Type B pancreatic cell (in vitro differentiated cells): ENCODE measurements at regions not wholly inside any gene's neighbourhood (a gene's known extent, or its start where the extent isn't known, plus 50 kb on each side); places are given as distances from the start of the nearest gene placed in this dataset.
A peak's percentile ranks its signal among the peaks of the same experiment; 100 is the strongest.

Source experiments
- DNase-seq: peaks from one replicate; pipeline ENCODE4 v3.0.0; 2021; ENCODE audit warnings: mixed read lengths; ENCODE audit not compliant: unreplicated experiment; ENCODE audit errors: extremely low spot score
- H3K27ac Mint-ChIP-seq: 2 replicates; pipeline ENCODE4 v1.8.0; 2021; ENCODE audit warnings: mild to moderate bottlenecking, mixed read lengths
- H3K27me3 Mint-ChIP-seq: 2 replicates; pipeline ENCODE4 v1.8.0; 2021; ENCODE audit warnings: mixed read lengths
- H3K36me3 Mint-ChIP-seq: 2 replicates; pipeline ENCODE4 v1.8.0; 2021; ENCODE audit warnings: mixed read lengths
- H3K4me1 Mint-ChIP-seq: one replicate; pipeline ENCODE4 v1.8.0; 2021; ENCODE audit warnings: mixed read lengths; ENCODE audit not compliant: unreplicated experiment
- H3K4me3 Mint-ChIP-seq: 2 replicates; pipeline ENCODE4 v1.8.0; 2021; ENCODE audit warnings: mild to moderate bottlenecking, mixed read lengths
- H3K9me3 Mint-ChIP-seq: 2 replicates; pipeline ENCODE4 v1.8.0; 2021; ENCODE audit warnings: mixed read lengths
- TF ChIP-seq, protein P1 (sequence below): fragments of 200-600 bp; sonication (generic); conservative IDR thresholded peaks from 2 replicates; pipeline ENCODE4 v1.5.0; 2021; ENCODE audit warnings: antibody characterized with exemption, mild to moderate bottlenecking

DNA sequence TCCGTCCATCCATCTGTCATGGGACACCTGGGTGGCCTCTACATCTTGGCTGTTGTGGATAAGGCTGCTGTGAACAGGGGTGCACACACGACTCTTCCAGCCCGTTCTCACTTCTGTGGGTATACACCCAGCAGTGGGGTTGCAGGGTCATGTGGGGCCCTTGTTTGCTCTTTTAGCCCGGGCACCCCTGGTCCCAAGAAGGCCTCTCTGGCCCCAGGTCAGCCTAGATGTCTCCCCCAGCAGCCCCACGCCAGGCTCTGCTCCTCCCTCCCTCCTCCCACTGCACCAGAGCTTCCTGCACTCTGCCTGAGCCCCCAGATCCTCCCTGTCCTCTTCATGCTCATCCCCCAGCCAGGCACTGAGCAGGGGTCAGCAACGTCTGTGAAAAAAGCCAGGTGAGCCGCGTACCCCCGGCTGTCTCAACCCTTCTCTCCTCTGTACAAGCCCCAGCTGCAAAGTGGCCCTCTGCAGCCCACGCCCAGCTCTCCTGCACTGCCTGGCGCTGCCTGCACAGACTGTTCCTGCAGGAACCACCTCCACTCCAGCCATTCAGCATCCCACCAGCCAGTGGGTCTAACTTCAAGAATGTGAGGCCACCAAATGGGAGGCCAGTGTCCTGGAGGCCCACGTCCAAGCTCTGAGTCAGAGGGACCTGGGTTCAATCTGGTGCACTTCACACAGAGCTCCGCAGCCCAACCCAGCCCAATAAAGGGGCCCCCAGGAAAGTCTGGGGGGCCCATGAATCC, 1508.9 kb downstream of the BRD1 start:
- no peaks in the 10 kb centered on the region for H3K9me3 Mint-ChIP-seq
- DNase-seq, result no peak
- H3K27me3 Mint-ChIP-seq, result peaks cover 20% of the 10 kb centered on the region
- TF ChIP-seq, protein P1, sequence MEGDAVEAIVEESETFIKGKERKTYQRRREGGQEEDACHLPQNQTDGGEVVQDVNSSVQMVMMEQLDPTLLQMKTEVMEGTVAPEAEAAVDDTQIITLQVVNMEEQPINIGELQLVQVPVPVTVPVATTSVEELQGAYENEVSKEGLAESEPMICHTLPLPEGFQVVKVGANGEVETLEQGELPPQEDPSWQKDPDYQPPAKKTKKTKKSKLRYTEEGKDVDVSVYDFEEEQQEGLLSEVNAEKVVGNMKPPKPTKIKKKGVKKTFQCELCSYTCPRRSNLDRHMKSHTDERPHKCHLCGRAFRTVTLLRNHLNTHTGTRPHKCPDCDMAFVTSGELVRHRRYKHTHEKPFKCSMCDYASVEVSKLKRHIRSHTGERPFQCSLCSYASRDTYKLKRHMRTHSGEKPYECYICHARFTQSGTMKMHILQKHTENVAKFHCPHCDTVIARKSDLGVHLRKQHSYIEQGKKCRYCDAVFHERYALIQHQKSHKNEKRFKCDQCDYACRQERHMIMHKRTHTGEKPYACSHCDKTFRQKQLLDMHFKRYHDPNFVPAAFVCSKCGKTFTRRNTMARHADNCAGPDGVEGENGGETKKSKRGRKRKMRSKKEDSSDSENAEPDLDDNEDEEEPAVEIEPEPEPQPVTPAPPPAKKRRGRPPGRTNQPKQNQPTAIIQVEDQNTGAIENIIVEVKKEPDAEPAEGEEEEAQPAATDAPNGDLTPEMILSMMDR, result no peak
- peaks cover 14% of the 10 kb centered on the region for H3K4me1 Mint-ChIP-seq
- no peaks in the 10 kb centered on the region for H3K36me3 Mint-ChIP-seq
- H3K4me3 Mint-ChIP-seq, result no peak overlapping the region
- H3K27ac Mint-ChIP-seq, result no peak overlapping the region

DNA sequence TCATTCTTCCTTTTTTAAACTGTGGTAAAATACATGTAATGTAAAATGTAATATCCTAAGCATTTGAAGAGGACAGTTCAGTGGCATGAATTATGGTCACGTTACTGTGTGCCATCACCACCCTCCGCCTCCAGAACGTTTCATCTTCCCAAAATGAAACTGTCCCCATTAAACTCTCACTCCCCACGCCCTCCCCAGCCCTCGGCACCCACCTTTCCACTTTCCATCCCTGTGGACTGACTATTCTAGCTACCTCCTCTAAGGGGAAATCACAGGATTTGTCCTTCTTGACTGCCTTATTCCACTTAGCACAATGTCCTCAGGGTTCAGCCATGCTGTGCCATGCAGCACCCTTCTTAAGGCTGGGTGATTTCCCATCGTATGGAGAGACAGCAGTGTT, 1509.5 kb downstream of the BRD1 start:
- TF ChIP-seq, protein P1, result no peak
- Mint-ChIP-seq H3K27ac (no peak overlapping the region), H3K27me3 (peaks cover 20% of the 10 kb centered on the region), H3K4me3 (no peak overlapping the region), H3K9me3 (no peaks in the 10 kb centered on the region), H3K4me1 (peaks cover 18% of the 10 kb centered on the region), H3K36me3 (no peaks in the 10 kb centered on the region)
- no peak for DNase-seq

DNA sequence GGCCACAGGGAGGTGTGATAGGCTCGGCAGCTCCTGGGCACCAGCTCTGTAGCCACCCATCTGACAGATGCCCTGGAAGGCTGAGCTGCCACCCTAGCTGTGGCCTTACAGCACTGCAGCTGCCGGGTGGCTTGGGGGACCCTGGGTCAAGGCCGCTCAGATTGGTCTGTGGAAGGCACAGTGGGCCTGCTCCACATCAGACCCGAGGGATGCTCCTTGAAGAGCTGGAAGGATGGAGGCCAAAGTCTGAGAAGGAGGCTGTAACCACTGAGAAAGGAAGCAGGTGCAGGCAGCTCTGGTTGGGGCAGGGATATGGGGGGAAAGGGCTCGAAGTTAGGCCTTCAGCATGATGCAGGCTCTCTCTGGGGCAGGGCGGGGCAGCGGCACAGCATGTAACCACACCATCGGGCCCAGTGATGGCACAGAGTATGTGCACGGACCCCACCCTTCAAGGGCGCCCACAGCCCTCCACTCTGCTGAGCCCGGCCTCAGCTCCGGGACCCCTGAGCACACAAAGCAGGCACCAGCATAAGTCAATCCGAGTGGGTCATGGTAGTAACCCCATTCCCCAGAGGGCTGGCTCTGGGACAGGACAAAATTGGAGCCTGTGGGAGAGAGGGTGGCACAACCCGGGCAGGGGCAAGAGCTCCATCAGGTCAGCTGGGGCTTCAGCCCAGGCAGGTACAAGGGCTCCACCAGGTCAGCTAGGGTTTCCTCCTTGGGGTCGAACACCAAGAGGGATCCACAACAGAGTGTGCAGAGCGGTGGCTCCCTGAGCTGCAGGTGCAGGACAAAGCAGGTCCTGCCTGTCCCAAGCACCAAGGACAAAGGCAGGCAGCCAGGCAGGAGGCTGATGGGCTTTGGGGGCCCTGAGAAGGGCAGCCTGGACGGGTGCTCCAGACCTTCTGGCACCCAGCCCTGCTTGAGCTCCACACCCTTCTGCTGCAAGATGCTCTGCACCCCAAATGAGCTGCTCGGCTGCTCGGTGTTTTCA, 1511.1 kb downstream of the BRD1 start:
- TF ChIP-seq, protein P1, result no peak
- no peak for DNase-seq
- H3K4me3 Mint-ChIP-seq, result no peak overlapping the region

DNA sequence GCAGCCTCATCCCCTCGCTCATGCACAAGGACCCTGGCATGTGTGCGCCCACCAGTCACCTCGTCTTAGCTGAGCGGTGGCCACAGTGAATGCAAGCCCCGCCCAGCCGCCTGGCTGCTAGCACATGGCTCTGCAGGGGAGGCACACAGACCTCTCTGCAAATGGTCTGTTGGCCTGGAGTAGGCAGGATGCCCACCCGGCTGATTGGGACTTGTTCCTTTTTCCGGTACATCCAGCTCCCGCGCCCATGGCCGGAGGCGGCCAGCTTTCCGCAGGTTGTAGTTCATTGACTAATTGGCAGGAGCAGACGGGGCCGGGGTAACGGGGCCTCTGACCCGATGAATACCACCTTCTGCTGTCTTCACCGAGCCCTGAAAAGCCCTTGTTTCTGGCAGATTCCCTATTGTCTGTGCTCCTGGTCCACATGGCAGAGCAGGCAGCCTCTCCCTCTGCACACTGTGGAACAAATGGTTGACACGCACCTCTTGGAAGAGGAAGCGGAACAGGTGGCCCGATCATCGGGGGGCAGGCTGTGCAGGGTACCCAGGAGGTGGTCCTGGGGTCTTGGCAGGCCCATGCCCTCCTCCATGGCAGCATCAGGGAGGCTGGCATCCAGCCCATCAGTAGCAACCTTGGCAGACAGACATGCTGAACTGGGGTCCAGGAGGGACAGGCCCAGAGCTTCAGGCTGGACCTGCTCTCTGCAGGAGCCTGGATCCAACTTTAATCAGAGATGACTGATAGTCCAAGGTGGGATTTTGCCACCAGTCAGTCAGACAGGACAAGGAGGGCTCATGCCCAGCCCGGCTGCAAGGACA, 1512.0 kb downstream of the BRD1 start:
- peaks cover 12% of the 10 kb centered on the region for H3K27me3 Mint-ChIP-seq
- TF ChIP-seq, protein P1, result no peak
- DNase-seq, result peak; percentile 53
- no peaks in the 10 kb centered on the region for H3K36me3 Mint-ChIP-seq
- no peak overlapping the region for H3K4me3 Mint-ChIP-seq
- no peak overlapping the region for H3K27ac Mint-ChIP-seq
- H3K4me1 Mint-ChIP-seq, result peaks cover 4% of the 10 kb centered on the region
- peaks cover 6% of the 10 kb centered on the region for H3K9me3 Mint-ChIP-seq

More for the DNA sequence above, 1511.1 kb downstream of the BRD1 start:
- peaks cover 11% of the 10 kb centered on the region for H3K4me1 Mint-ChIP-seq
- no peaks in the 10 kb centered on the region for H3K36me3 Mint-ChIP-seq
- H3K27me3 Mint-ChIP-seq, result peaks cover 18% of the 10 kb centered on the region
- no peak overlapping the region for H3K27ac Mint-ChIP-seq
- peaks cover 6% of the 10 kb centered on the region for H3K9me3 Mint-ChIP-seq

DNA sequence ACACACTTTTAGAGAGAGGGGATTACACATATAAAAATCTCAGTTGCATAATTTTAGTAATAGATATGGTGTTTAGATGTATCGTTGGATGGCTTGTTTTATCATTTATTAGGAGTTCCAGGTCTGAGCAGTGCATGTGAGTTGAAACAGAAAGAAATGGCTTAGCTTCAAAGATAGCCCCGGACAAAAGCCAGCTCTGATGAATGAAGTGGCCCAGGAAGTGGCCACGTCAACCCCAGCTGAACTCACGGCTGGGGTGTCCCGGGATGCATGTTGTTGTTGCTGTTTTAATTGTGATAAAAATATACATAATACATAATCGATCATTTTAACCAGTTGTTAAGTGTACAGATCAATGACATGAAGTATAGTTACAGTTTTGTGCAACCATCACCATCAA, 1513.6 kb downstream of the BRD1 start:
- no peak for DNase-seq
- peaks cover 14% of the 10 kb centered on the region for H3K4me1 Mint-ChIP-seq
- H3K9me3 Mint-ChIP-seq, result peaks cover 6% of the 10 kb centered on the region
- no peaks in the 10 kb centered on the region for H3K36me3 Mint-ChIP-seq
- no peak overlapping the region for H3K4me3 Mint-ChIP-seq
- TF ChIP-seq, protein P1, result no peak
- H3K27me3 Mint-ChIP-seq, result peaks cover 16% of the 10 kb centered on the region
- no peak overlapping the region for H3K27ac Mint-ChIP-seq
